ENCODE measurements at regions not wholly inside any gene's neighbourhood (a gene's known extent, or its start where the extent isn't known, plus 50 kb on each side); places are given as distances from the start of the nearest gene placed in this dataset.

DNA sequence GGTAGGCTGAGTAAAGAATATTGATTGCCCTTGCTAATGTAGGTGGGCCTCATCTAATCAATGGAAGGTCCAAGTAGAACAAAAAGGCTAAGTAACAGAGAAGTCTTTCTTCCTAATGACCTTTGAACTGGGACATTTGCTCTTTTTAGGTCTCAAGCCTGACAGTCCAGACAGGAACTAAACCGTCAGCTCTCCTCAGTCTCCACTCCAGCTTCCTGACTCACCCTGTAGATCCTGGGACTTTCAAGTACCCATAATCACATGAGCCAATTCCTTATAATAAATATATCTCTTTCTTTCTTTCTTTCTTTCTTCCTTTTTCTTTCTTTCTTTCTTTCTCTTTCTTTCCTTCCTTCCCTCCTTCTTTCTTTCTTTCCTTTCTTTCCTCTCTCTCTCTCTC is 479.5 kb upstream of the PAPPA start:
- peaks cover 19% of the 10 kb centered on the region for H3K4me1 Mint-ChIP-seq
- H3K27ac Mint-ChIP-seq: peak overlapping the region; percentile 99

GRCh38 chr9:115675834-115676233 is 477.8 kb upstream of the PAPPA start:
- TF ChIP-seq, protein P1, sequence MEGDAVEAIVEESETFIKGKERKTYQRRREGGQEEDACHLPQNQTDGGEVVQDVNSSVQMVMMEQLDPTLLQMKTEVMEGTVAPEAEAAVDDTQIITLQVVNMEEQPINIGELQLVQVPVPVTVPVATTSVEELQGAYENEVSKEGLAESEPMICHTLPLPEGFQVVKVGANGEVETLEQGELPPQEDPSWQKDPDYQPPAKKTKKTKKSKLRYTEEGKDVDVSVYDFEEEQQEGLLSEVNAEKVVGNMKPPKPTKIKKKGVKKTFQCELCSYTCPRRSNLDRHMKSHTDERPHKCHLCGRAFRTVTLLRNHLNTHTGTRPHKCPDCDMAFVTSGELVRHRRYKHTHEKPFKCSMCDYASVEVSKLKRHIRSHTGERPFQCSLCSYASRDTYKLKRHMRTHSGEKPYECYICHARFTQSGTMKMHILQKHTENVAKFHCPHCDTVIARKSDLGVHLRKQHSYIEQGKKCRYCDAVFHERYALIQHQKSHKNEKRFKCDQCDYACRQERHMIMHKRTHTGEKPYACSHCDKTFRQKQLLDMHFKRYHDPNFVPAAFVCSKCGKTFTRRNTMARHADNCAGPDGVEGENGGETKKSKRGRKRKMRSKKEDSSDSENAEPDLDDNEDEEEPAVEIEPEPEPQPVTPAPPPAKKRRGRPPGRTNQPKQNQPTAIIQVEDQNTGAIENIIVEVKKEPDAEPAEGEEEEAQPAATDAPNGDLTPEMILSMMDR (IDR thresholded peaks at IDR 0.05; ENCODE audit: unreplicated experiment): no peak
- Mint-ChIP-seq H3K9me3 (peaks cover 21% of the 10 kb centered on the region), H3K4me3 (no peak overlapping the region), H3K36me3 (no peaks in the 10 kb centered on the region), H3K27ac (no peak overlapping the region), H3K27me3 (ENCODE audit: low read depth) (no peaks in the 10 kb centered on the region), H3K4me1 (peaks cover 21% of the 10 kb centered on the region)
- no peak for DNase-seq (ENCODE audit: low spot score in 2 of 2, unreplicated experiment in 2 of 2)

More for the DNA sequence above, 479.5 kb upstream of the PAPPA start:
- DNase-seq (ENCODE audit: low spot score in 2 of 2, unreplicated experiment in 2 of 2): no peak
- Mint-ChIP-seq H3K4me3 (no peak overlapping the region), H3K36me3 (no peaks in the 10 kb centered on the region), H3K9me3 (peaks cover 21% of the 10 kb centered on the region), H3K27me3 (ENCODE audit: low read depth) (no peaks in the 10 kb centered on the region)
- TF ChIP-seq, protein P1 (IDR thresholded peaks at IDR 0.05; ENCODE audit: unreplicated experiment): no peak

GRCh38 chr9:115680231-115680630 is 473.4 kb upstream of the PAPPA start:
- Mint-ChIP-seq H3K36me3 (peaks cover 2% of the 10 kb centered on the region), H3K4me1 (peaks cover 1% of the 10 kb centered on the region), H3K27ac (no peak overlapping the region), H3K27me3 (ENCODE audit: low read depth) (no peaks in the 10 kb centered on the region), H3K4me3 (no peak overlapping the region), H3K9me3 (peaks cover 32% of the 10 kb centered on the region)
- TF ChIP-seq, protein P1 (IDR thresholded peaks at IDR 0.05; ENCODE audit: unreplicated experiment): no peak
- no peak for DNase-seq (ENCODE audit: low spot score in 2 of 2, unreplicated experiment in 2 of 2)

- no peak overlapping the region for H3K27ac Mint-ChIP-seq
- H3K36me3 Mint-ChIP-seq: peaks cover 2% of the 10 kb centered on the region
- TF ChIP-seq, protein P1 (IDR thresholded peaks at IDR 0.05; ENCODE audit: unreplicated experiment): no peak
- no peak for DNase-seq (ENCODE audit: low spot score in 2 of 2, unreplicated experiment in 2 of 2)
- H3K4me1 Mint-ChIP-seq: peaks cover 1% of the 10 kb centered on the region
- no peak overlapping the region for H3K4me3 Mint-ChIP-seq
- H3K9me3 Mint-ChIP-seq: peaks cover 22% of the 10 kb centered on the region
- H3K27me3 Mint-ChIP-seq (ENCODE audit: low read depth): no peaks in the 10 kb centered on the region
Measured at GRCh38 chr9:115681585-115681984, 472.0 kb upstream of the PAPPA start.

GRCh38 chr9:115686069-115686468 is 467.5 kb upstream of the PAPPA start:
- TF ChIP-seq, protein P1 (IDR thresholded peaks at IDR 0.05; ENCODE audit: unreplicated experiment): no peak
- Mint-ChIP-seq H3K27ac (no peak overlapping the region), H3K36me3 (peaks cover 2% of the 10 kb centered on the region), H3K27me3 (ENCODE audit: low read depth) (no peaks in the 10 kb centered on the region), H3K4me1 (no peaks in the 10 kb centered on the region), H3K4me3 (no peak overlapping the region), H3K9me3 (peaks cover 18% of the 10 kb centered on the region)
- no peak for DNase-seq (ENCODE audit: low spot score in 2 of 2, unreplicated experiment in 2 of 2)

DNA sequence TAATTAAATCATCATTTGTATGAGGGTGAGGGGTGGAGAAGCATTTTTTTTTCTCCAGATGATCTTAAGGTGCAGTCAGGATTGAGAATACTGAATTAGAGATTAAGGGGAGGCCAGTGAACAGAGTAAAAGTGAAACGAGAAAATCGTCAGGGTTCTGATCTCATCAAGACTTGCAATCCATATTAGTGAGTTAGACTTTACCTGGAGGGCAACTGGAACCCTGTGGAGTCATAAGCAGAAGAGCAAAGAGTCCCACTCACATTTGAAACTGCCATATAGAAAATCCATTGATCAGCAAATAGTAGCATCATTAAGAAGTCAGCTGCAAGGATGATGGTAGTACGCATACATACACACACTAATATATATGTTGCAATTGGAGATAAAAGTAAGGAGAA is 466.2 kb upstream of the PAPPA start:
- TF ChIP-seq, protein P1 (IDR thresholded peaks at IDR 0.05; ENCODE audit: unreplicated experiment): no peak
- no peak overlapping the region for H3K27ac Mint-ChIP-seq
- H3K27me3 Mint-ChIP-seq (ENCODE audit: low read depth): no peaks in the 10 kb centered on the region
- H3K9me3 Mint-ChIP-seq: peaks cover 18% of the 10 kb centered on the region
- H3K4me3 Mint-ChIP-seq: no peak overlapping the region
- peaks cover 2% of the 10 kb centered on the region for H3K36me3 Mint-ChIP-seq
- no peaks in the 10 kb centered on the region for H3K4me1 Mint-ChIP-seq
- DNase-seq (ENCODE audit: low spot score in 2 of 2, unreplicated experiment in 2 of 2): no peak

Data from mesothelial cell of epicardium (in vitro differentiated cells).